Astrocyte of the cerebellum (primary cell): ENCODE measurements at regions not wholly inside any gene's neighbourhood (a gene's known extent, or its start where the extent isn't known, plus 50 kb on each side); places are given as distances from the start of the nearest gene placed in this dataset.

Source experiments
- DNase-seq: peaks from one replicate; pipeline ENCODE4 v3.0.0-alpha.2; 2011; ENCODE audit warnings: low read depth
- H3K4me3 ChIP-seq: 2 replicates; pipeline ENCODE4 v1.5.1; 2011; ENCODE audit warnings: mild to moderate bottlenecking, low read depth, low read length, moderate library complexity
- in situ Hi-C: cut with HindIII; loops from 2 replicates; pipeline ENCODE4 v1.10.0; 2017; ENCODE audit warnings: low sequenced_read_pairs
- TF ChIP-seq, protein P1 (sequence below): IDR thresholded peaks from 2 replicates; pipeline ENCODE4 v1.5.1; 2012; ENCODE audit warnings: low read length, low read depth, moderate library complexity, mild to moderate bottlenecking; ENCODE audit errors: missing control alignments

DNA sequence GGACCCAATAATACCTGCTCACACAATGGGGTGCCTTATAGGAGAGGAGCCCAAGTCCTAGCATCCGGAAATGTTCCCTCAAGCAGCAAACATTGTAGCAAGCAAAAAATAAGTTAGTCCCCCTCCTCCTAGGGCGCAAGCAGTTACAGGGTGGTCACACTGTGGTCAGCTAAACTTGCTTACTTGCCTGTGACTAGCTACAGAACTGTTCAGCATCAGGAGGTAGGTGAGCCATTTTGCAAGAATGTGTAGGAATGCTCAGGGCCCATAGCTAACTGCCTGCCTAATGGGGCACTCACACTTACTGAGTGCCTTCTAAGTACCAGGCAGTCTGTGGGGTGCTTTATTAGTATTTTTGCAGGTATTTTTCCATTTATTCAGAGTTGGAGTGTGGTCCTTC, 154.6 kb upstream of the GRIN2B start:
- in situ Hi-C loops: no loop called here
- TF ChIP-seq, protein P1, sequence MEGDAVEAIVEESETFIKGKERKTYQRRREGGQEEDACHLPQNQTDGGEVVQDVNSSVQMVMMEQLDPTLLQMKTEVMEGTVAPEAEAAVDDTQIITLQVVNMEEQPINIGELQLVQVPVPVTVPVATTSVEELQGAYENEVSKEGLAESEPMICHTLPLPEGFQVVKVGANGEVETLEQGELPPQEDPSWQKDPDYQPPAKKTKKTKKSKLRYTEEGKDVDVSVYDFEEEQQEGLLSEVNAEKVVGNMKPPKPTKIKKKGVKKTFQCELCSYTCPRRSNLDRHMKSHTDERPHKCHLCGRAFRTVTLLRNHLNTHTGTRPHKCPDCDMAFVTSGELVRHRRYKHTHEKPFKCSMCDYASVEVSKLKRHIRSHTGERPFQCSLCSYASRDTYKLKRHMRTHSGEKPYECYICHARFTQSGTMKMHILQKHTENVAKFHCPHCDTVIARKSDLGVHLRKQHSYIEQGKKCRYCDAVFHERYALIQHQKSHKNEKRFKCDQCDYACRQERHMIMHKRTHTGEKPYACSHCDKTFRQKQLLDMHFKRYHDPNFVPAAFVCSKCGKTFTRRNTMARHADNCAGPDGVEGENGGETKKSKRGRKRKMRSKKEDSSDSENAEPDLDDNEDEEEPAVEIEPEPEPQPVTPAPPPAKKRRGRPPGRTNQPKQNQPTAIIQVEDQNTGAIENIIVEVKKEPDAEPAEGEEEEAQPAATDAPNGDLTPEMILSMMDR: no peak
- no peak overlapping the region for H3K4me3 ChIP-seq
- no peak for DNase-seq

DNA sequence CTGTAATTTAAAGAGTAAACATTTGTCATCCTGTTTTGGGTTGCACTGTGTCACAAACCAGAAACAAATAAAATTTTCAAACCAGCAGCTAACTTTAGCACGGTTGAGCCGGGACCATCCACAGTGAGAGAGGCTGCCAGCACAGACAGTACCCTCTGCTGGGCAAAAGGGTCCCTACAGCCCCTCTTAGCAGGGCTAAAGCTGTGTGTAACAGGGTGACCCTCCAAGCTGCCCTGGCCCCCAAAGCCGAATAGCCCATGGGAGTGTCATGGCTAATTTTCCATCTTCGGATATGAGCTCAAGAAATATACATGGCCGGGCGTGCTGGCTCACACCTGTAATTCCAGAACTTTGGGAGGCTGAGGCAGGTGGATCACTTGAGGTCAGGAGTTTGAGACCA, 157.1 kb upstream of the GRIN2B start:
- H3K4me3 ChIP-seq: no peak overlapping the region
- DNase-seq: no peak
- in situ Hi-C loops: no loop called here
- TF ChIP-seq, protein P1: no peak

GRCh38 chr12:14148489-14149270, 167.3 kb upstream of the GRIN2B start:
- in situ Hi-C loops: no loop called here
- TF ChIP-seq, protein P1: no peak
- DNase-seq: no peak
- no peak overlapping the region for H3K4me3 ChIP-seq

GRCh38 chr12:14153803-14154202, 172.4 kb upstream of the GRIN2B start:
- TF ChIP-seq, protein P1: no peak
- in situ Hi-C loops: no loop called here
- no peak for DNase-seq
- H3K4me3 ChIP-seq: no peak overlapping the region

- in situ Hi-C loops: no loop called here
- TF ChIP-seq, protein P1: no peak
- no peak for DNase-seq
- H3K4me3 ChIP-seq: no peak overlapping the region
Measured at GRCh38 chr12:14156606-14157005, 175.2 kb upstream of the GRIN2B start.

DNA sequence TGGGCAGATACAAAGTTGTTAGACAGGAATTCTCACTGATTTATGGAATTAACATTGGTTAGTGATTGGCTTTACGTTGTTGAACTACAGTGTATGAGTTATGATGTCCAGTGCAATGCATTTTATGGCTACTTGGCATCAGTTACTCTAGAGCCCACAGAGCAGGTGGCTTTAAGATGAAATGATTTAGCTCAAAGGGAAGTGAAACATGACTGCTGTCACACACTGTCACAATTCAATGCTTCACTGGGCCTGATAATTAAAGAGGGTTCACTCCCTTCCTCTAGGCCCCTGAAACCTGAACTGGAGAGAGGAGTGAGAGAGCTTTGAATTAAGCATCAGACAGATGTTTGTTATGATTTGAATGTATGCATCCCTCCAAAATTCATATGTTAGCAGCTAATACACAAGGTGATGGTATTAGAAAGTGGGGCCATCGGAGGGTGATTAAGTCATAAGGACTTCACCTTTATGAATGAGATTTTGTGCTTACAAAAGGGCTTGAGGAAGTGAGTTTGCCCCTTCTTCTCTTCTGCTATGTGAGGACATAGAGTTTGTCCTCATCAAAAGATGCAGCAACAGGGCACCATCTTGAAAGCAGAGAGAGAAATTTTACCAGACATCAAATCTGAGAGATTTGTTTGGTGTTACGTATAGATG, 175.8 kb upstream of the GRIN2B start:
- in situ Hi-C loops: no loop called here

More for the DNA sequence above, 175.8 kb upstream of the GRIN2B start:
- no peak for DNase-seq
- H3K4me3 ChIP-seq: no peak overlapping the region
- TF ChIP-seq, protein P1: no peak
